ENCODE measurements at regions not wholly inside any gene's neighbourhood (a gene's known extent, or its start where the extent isn't known, plus 50 kb on each side); places are given as distances from the start of the nearest gene placed in this dataset.
"Not testable (repeated sequence)": the region's sequence is repeated elsewhere in the genome, so short reads cannot be mapped to it uniquely, and the experiment has no call there.

GRCh38 chr15:67937153-67937761 lies 97.4 kb upstream of the RNU6-1 start:
- no peaks in the 10 kb centered on the region for H3K9me1 ChIP-seq (ENCODE audit: control insufficient read depth, extremely low read depth, insufficient read depth, low read length)
- peak overlapping the region; percentile 68 for H2AFZ ChIP-seq (ENCODE audit: control insufficient read depth, low read length)
- H3K36me3 ChIP-seq (ENCODE audit: control insufficient read depth in 2 of 2, extremely low read depth in 1 of 2, insufficient read depth in 2 of 2, low read length in 2 of 2): no peaks in the 10 kb centered on the region
- dilution Hi-C loops (cut with MboI; ENCODE audit: extremely low pct_ligation_motif_present, low sequenced_read_pairs): no loop called here
- H3K9me3 ChIP-seq (ENCODE audit: control insufficient read depth, low read depth, low read length): no peaks in the 10 kb centered on the region
- H3K27me3 ChIP-seq (ENCODE audit: control insufficient read depth, extremely low read depth, insufficient read depth, low read length): no peaks in the 10 kb centered on the region
- FAIRE-seq: peak; percentile 85
- DNase-seq (ENCODE audit: low read depth, low spot score): peak; percentile 66
- H4K20me1 ChIP-seq (ENCODE audit: control insufficient read depth, extremely low read depth, insufficient read depth, low read length): no peaks in the 10 kb centered on the region
- H3K4me3 ChIP-seq (ENCODE audit: control insufficient read depth in 2 of 3, extremely low read depth in 1 of 3, insufficient read depth in 2 of 3, low read depth in 1 of 3, low read length in 3 of 3): no peak overlapping the region
- no peak overlapping the region for H3K27ac ChIP-seq (ENCODE audit: control insufficient read depth, insufficient read depth, low read length)
- peaks cover 25% of the 10 kb centered on the region for H3K4me1 ChIP-seq (ENCODE audit: control insufficient read depth, extremely low read depth, insufficient read depth, low read length)
- H3K4me2 ChIP-seq (ENCODE audit: control insufficient read depth, extremely low read depth, insufficient read depth, low read depth, low read length): peak overlapping the region; percentile 57
- TF ChIP-seq EZH2 (IDR thresholded peaks at IDR 0.05; ENCODE audit: low read length): no peak
- peak in 1 of 3 experiments; percentile 29 for TF ChIP-seq CTCF (optimal IDR thresholded peaks at IDR 0.05 in 1 of 3, IDR thresholded peaks at IDR 0.05 in 1 of 3, conservative IDR thresholded peaks at IDR 0.05 in 1 of 3; ENCODE audit: extremely low read depth in 1 of 3, insufficient read depth in 2 of 3, low read length in 3 of 3)
- H3K79me2 ChIP-seq (ENCODE audit: control insufficient read depth, insufficient read depth, low read length): no peaks in the 10 kb centered on the region
- H3K9ac ChIP-seq (ENCODE audit: control insufficient read depth, extremely low read depth, insufficient read depth, low read length): no peak overlapping the region

GRCh38 chr15:67939179-67939578 lies 99.3 kb upstream of the RNU6-1 start:
- H3K27me3 ChIP-seq (ENCODE audit: control insufficient read depth, extremely low read depth, insufficient read depth, low read length); H2AFZ ChIP-seq (ENCODE audit: control insufficient read depth, low read length); H3K4me3 ChIP-seq (ENCODE audit: control insufficient read depth in 2 of 3, extremely low read depth in 1 of 3, insufficient read depth in 2 of 3, low read depth in 1 of 3, low read length in 3 of 3); DNase-seq (ENCODE audit: low read depth, low spot score); H4K20me1 ChIP-seq (ENCODE audit: control insufficient read depth, extremely low read depth, insufficient read depth, low read length); H3K36me3 ChIP-seq (ENCODE audit: control insufficient read depth in 2 of 2, extremely low read depth in 1 of 2, insufficient read depth in 2 of 2, low read length in 2 of 2); FAIRE-seq; H3K9ac ChIP-seq (ENCODE audit: control insufficient read depth, extremely low read depth, insufficient read depth, low read length); H3K27ac ChIP-seq (ENCODE audit: control insufficient read depth, insufficient read depth, low read length); dilution Hi-C loops (cut with MboI; ENCODE audit: extremely low pct_ligation_motif_present, low sequenced_read_pairs); H3K9me3 ChIP-seq (ENCODE audit: control insufficient read depth, low read depth, low read length); H3K9me1 ChIP-seq (ENCODE audit: control insufficient read depth, extremely low read depth, insufficient read depth, low read length); H3K79me2 ChIP-seq (ENCODE audit: control insufficient read depth, insufficient read depth, low read length); H3K4me2 ChIP-seq (ENCODE audit: control insufficient read depth, extremely low read depth, insufficient read depth, low read depth, low read length): not testable (repeated sequence)
- H3K4me1 ChIP-seq (ENCODE audit: control insufficient read depth, extremely low read depth, insufficient read depth, low read length): peaks cover 26% of the 10 kb centered on the region

- peaks cover 26% of the 10 kb centered on the region for H3K4me1 ChIP-seq (ENCODE audit: control insufficient read depth, extremely low read depth, insufficient read depth, low read length)
- H2AFZ ChIP-seq (ENCODE audit: control insufficient read depth, low read length); H3K4me2 ChIP-seq (ENCODE audit: control insufficient read depth, extremely low read depth, insufficient read depth, low read depth, low read length); H3K27ac ChIP-seq (ENCODE audit: control insufficient read depth, insufficient read depth, low read length); FAIRE-seq; H4K20me1 ChIP-seq (ENCODE audit: control insufficient read depth, extremely low read depth, insufficient read depth, low read length); H3K9me3 ChIP-seq (ENCODE audit: control insufficient read depth, low read depth, low read length); DNase-seq (ENCODE audit: low read depth, low spot score); H3K79me2 ChIP-seq (ENCODE audit: control insufficient read depth, insufficient read depth, low read length); H3K9me1 ChIP-seq (ENCODE audit: control insufficient read depth, extremely low read depth, insufficient read depth, low read length); H3K27me3 ChIP-seq (ENCODE audit: control insufficient read depth, extremely low read depth, insufficient read depth, low read length); H3K9ac ChIP-seq (ENCODE audit: control insufficient read depth, extremely low read depth, insufficient read depth, low read length); dilution Hi-C loops (cut with MboI; ENCODE audit: extremely low pct_ligation_motif_present, low sequenced_read_pairs); H3K36me3 ChIP-seq (ENCODE audit: control insufficient read depth in 2 of 2, extremely low read depth in 1 of 2, insufficient read depth in 2 of 2, low read length in 2 of 2); H3K4me3 ChIP-seq (ENCODE audit: control insufficient read depth in 2 of 3, extremely low read depth in 1 of 3, insufficient read depth in 2 of 3, low read depth in 1 of 3, low read length in 3 of 3): not testable (repeated sequence)
Measured at GRCh38 chr15:67939588-67940323, 99.9 kb upstream of the RNU6-1 start.
